ENCODE measurements at regions not wholly inside any gene's neighbourhood (a gene's known extent, or its start where the extent isn't known, plus 50 kb on each side); places are given as distances from the start of the nearest gene placed in this dataset.

DNA sequence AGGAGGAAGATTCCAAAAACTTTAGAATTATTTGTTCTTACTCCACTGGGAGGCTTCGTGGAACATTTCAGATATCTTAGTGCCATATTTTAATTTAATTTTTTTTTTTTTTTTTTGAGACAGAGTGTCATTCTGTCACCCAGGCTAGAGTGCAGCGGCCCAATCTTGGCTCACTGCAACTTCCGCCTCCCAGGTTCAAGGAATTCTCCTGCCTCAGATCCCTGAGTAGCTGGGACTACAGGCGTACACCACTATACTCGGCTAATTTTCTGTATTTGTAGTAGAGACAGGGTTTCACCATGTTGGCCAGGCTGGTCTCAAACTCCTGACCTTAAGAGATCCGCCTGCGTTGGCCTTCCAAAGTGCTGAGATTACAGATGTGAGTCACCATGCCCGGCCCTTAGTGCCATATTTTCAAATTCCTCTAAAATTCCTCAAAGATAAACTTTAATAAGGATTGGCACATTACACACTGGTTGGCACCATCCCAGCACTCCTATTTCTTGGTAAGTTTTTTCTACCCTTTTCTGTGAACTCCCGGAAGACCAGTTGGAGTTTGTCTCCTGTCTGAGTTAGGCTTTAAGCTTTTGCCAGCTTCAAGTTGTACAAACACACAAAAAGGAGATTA lies 693.7 kb downstream of the MCTP2 start:
- DNase-seq: peak; percentile 41 to 77
- TF ChIP-seq, protein P1, sequence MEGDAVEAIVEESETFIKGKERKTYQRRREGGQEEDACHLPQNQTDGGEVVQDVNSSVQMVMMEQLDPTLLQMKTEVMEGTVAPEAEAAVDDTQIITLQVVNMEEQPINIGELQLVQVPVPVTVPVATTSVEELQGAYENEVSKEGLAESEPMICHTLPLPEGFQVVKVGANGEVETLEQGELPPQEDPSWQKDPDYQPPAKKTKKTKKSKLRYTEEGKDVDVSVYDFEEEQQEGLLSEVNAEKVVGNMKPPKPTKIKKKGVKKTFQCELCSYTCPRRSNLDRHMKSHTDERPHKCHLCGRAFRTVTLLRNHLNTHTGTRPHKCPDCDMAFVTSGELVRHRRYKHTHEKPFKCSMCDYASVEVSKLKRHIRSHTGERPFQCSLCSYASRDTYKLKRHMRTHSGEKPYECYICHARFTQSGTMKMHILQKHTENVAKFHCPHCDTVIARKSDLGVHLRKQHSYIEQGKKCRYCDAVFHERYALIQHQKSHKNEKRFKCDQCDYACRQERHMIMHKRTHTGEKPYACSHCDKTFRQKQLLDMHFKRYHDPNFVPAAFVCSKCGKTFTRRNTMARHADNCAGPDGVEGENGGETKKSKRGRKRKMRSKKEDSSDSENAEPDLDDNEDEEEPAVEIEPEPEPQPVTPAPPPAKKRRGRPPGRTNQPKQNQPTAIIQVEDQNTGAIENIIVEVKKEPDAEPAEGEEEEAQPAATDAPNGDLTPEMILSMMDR (IDR thresholded peaks at IDR 0.05): no peak
- H3K36me3 ChIP-seq: no peaks in the 10 kb centered on the region
- H3K27ac ChIP-seq: peak overlapping the region; percentile 8 to 59
- H3K27me3 ChIP-seq: no peaks in the 10 kb centered on the region
- peaks cover 0 to 55% (median 9%) of the 10 kb centered on the region in 4 donors for H3K4me1 ChIP-seq
- H3K4me3 ChIP-seq: no peak overlapping the region
- no peaks in the 10 kb centered on the region for H3K9me3 ChIP-seq
- intact Hi-C loops (cut with DNase I; ENCODE audit: low total_unique reads): loop anchor here (10.0 kb wide), 1 partner anchor 90 kb away; no protein-coding TSS in a partner anchor

DNA sequence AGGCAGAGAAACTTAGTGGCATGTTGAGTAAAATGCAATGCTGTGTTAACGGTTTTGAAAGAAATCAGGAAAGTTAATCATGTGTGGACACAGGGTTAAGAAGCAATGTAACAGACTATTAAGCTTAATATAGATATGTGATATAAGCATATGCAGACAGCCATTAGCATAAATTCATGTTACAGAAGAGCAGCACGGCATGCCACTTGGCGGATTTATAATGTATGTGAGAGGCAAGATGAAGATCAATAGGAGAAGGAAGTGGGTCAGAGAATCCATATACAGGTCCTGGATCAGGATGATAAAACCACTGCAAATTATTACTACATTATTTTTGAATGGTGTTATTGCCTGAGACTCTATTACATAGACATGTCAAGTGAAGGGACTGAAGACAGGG lies 694.3 kb downstream of the MCTP2 start:
- TF ChIP-seq, protein P1 (IDR thresholded peaks at IDR 0.05): no peak
- intact Hi-C loops (cut with DNase I; ENCODE audit: low total_unique reads): loop anchor here (10.0 kb wide), 1 partner anchor 91 kb away; no protein-coding TSS in a partner anchor
- H3K36me3 ChIP-seq: no peaks in the 10 kb centered on the region
- H3K9me3 ChIP-seq: no peaks in the 10 kb centered on the region
- no peak for DNase-seq
- H3K27ac ChIP-seq: peak overlapping the region; percentile 8 to 59
- peaks cover 0 to 55% (median 9%) of the 10 kb centered on the region in 4 donors for H3K4me1 ChIP-seq
- H3K27me3 ChIP-seq: no peaks in the 10 kb centered on the region
- no peak overlapping the region for H3K4me3 ChIP-seq

DNA sequence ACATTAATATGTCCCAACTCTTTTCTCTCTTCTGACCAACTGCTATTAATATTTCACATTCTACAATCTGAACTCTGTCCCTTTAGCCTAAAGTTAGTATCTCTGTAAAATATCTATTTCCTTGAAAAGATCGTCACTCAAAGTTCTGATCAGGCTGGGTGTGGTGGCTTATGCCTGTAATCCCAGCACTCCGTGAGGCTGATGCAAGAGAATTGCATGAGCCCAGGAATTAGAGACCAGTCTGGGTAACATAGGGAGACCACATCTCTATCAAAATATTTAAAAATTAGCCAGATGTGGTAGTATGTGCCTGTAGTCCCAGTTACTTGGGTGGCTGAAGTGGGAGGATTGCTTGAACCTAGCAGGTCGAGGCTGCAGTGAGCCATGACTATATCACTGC lies 695.6 kb downstream of the MCTP2 start:
- H3K9me3 ChIP-seq: no peaks in the 10 kb centered on the region
- DNase-seq: no peak
- intact Hi-C loops (cut with DNase I; ENCODE audit: low total_unique reads): loop anchor here (10.0 kb wide), 1 partner anchor 92 kb away; no protein-coding TSS in a partner anchor
- no peaks in the 10 kb centered on the region for H3K27me3 ChIP-seq
- H3K27ac ChIP-seq: peak overlapping the region in 1 of 2 donors; percentile 59
- peaks cover 0 to 51% (median 9%) of the 10 kb centered on the region in 4 donors for H3K4me1 ChIP-seq
- no peak overlapping the region for H3K4me3 ChIP-seq
- TF ChIP-seq, protein P1 (IDR thresholded peaks at IDR 0.05): no peak
- H3K36me3 ChIP-seq: no peaks in the 10 kb centered on the region

DNA sequence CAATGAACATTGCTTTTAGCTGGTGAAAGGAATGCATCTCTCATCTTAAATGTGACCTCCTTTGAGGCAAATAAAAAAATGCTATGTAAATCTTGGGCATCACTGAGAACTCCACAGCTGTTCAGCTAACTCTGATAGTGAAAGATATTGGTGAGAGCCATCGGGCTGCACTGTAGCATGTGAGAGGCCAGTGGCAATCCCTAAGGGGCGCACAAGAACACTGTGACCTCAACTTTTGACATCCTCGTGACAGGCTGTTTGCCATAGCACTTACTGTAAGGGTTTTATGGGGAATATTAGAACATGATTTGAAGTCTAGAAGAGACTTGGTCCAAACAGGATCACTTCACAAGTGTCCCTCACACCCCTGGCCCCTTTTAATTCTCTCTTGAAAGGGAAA lies 697.9 kb downstream of the MCTP2 start:
- H3K4me1 ChIP-seq: peaks cover 0 to 30% (median 9%) of the 10 kb centered on the region in 4 donors
- H3K9me3 ChIP-seq: no peaks in the 10 kb centered on the region
- no peaks in the 10 kb centered on the region for H3K27me3 ChIP-seq
- TF ChIP-seq, protein P1 (IDR thresholded peaks at IDR 0.05): no peak
- H3K36me3 ChIP-seq: no peaks in the 10 kb centered on the region
- no peak for DNase-seq
- H3K4me3 ChIP-seq: no peak overlapping the region
- intact Hi-C loops (cut with DNase I; ENCODE audit: low total_unique reads): loop anchor here (10.0 kb wide), 1 partner anchor 94 kb away; no protein-coding TSS in a partner anchor
- no peak overlapping the region for H3K27ac ChIP-seq

DNA sequence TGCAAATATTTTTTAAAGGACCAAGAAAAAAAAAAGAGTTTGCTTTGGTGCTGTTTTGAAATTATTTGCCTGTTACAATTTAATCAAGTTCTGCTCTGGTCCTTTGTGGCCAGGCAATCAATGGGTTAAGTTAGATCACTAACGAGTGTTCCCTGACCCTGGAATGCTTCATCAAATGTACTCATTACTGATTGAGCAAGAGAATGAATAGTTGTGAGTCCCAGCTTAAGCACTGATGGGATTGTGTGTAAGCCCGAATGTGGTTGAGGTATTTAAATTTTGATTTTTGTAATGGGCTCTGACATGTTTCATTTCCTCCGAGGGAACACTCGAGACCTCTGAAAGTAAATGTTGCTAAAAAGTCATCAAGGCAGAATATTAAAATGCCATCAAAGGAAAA lies 699.1 kb downstream of the MCTP2 start:
- Histone ChIP-seq H3K27me3 (no peaks in the 10 kb centered on the region), H3K27ac (no peak overlapping the region), H3K9me3 (no peaks in the 10 kb centered on the region), H3K4me3 (no peak overlapping the region), H3K36me3 (no peaks in the 10 kb centered on the region), H3K4me1 (peaks cover 0 to 19% (median 4%) of the 10 kb centered on the region in 4 donors)
- DNase-seq: no peak
- TF ChIP-seq, protein P1 (IDR thresholded peaks at IDR 0.05): no peak
- intact Hi-C loops (cut with DNase I; ENCODE audit: low total_unique reads): no loop called here
